ENCODE measurements at regions not wholly inside any gene's neighbourhood (a gene's known extent, or its start where the extent isn't known, plus 50 kb on each side); places are given as distances from the start of the nearest gene placed in this dataset.

- TF ChIP-seq CTCF (IDR thresholded peaks at IDR 0.05): no peak
- TF ChIP-seq POLR2AphosphoS5 (IDR thresholded peaks at IDR 0.05): no peak
Measured at GRCh38 chr15:29589975-29590374, 232.3 kb downstream of the TJP1 start.

Measured in stomach (tissue), 4 donors.